Frontal cortex (tissue), 3 donors: ENCODE measurements at regions not wholly inside any gene's neighbourhood (a gene's known extent, or its start where the extent isn't known, plus 50 kb on each side); places are given as distances from the start of the nearest gene placed in this dataset.

Source experiments
- DNase-seq, 2 donors: peaks; one replicate each; pipeline ENCODE4 v3.0.0; 2012; ENCODE audit warnings: low spot score in 2 of 2
- FAIRE-seq: peaks from 2 replicates; lab custom pipeline; 2012; peaks lifted over from hg19 to GRCh38; lab: Jason Lieb, UNC
- donor health status: control.
- donor health status: control.
- donor health status: control.

GRCh38 chr2:217282531-217282930 lies 422.7 kb upstream of the TNP1 start:
- DNase-seq (no peak), FAIRE-seq (no peak)

DNA sequence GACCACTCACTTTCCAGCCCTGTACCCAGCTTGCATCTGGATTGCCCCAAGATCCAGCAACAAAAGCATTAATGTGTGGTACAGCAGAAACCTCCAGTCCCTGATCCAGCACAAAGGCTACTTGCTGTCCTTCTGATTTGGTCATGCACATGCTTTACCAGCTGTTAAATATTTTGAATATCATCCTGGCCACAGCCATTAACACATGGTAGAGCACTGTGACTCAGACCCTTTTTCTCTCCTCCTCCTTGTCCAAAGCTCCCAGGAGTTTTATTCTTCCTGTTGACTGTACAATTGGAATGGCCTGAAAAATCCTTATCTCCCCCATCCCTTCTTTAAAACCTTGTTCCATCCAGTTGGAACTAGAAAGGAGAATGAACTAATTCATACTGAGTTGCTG lies 419.7 kb upstream of the TNP1 start:
- FAIRE-seq: no peak
- no peak for DNase-seq

DNA sequence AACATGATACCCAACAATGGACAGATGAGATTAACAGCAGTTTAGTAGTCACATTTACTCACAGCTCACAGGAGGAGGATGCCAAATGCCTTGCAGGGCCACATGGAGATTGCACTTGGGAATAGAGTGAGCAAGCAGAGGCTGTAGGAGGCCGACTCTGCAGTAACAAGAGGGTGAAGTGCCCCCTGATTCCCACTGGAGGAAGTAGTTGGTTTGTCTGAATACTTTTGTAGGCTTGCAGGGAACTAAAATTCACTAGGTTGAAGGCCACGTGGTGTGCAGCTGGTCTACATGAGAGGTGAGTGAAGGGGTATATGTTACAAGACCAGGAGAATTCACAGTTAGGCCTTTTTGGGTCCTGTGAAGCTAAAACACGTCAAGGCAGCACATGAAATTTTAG lies 419.3 kb upstream of the TNP1 start:
- FAIRE-seq (no peak), DNase-seq (no peak)

- DNase-seq: peak; percentile 5 to 17
- FAIRE-seq: no peak
Measured at GRCh38 chr2:217277646-217278398, 418.0 kb upstream of the TNP1 start.

DNA sequence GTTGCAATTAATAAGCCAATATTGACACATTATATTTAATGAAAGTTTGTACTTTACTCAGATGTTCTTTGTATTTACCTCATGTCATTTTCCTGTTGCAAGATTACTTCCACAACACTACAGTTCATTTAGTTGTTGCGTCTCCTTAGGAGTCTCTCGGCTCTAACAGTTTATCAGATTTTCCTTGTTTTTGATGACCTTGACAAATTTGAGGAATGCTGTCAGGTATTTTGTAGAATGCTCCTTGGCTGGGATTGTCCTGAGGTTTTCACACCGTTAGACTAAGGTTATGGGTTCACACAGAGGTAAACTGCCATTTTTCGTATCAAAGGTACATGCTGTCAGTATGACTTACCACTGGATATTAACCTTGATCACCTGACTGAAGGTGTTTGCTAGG lies 416.6 kb upstream of the TNP1 start:
- DNase-seq (no peak), FAIRE-seq (no peak)

- FAIRE-seq: no peak
- DNase-seq: no peak
Measured at GRCh38 chr2:217275091-217275490, 415.2 kb upstream of the TNP1 start.

GRCh38 chr2:217274578-217274977 lies 414.7 kb upstream of the TNP1 start:
- DNase-seq: no peak
- no peak for FAIRE-seq

- FAIRE-seq (no peak), DNase-seq (no peak)
Measured at GRCh38 chr2:217273851-217274250, 414.0 kb upstream of the TNP1 start.

DNA sequence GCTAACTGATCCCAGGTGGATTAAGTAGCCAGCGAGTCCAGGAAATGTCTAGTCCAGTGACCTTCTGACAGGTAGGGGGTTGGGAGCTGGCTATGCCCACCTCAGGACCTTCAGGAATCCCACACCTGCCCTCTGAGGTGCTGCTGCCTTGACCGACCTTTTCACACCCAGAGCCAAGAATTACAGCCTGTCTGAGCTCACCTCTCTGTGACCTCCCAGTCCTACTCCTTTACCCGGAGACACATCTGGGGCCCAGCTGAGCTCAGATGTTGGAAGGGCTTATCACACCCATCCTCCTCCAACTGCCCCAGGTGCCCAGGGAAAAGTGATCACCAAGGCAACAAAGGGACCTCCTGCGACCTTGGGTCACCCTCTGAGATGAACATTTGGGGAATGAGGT lies 413.3 kb upstream of the TNP1 start:
- no peak for FAIRE-seq
- DNase-seq: no peak

GRCh38 chr2:217271813-217272212 lies 411.9 kb upstream of the TNP1 start:
- FAIRE-seq (no peak), DNase-seq (no peak)

DNA sequence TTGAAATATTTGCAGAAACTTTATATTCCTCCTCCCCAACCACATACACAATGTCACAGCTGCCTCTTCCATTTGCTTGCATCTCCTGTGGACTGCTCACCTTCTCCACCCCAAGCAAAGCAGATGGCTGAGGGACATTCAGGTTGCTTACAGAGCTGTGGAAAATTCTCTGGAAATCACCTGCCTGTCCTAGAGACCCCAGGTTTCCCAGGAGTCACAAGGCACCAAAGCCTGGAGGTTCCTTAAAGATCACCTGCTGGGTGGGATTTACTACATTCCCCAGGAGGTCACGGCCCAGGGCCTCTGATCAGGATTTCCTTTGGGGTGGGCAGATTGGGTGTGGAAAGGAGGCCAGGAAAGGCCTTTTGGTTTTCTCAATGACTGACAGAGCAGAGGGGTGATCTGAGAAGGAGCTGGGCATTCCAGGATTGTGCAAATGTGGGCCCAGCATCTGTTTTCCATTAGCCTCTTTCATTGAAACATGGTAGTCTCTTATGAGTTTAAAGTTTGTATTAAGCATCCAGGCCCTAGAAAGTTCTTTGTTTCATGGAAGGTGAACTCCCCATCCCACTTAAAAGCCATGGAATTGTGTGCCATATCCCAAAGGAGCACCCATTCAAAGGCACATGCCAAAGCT lies 410.7 kb upstream of the TNP1 start:
- DNase-seq (no peak), FAIRE-seq (no peak)

- DNase-seq (no peak), FAIRE-seq (no peak)
Measured at GRCh38 chr2:217269701-217270484, 410.0 kb upstream of the TNP1 start.

DNA sequence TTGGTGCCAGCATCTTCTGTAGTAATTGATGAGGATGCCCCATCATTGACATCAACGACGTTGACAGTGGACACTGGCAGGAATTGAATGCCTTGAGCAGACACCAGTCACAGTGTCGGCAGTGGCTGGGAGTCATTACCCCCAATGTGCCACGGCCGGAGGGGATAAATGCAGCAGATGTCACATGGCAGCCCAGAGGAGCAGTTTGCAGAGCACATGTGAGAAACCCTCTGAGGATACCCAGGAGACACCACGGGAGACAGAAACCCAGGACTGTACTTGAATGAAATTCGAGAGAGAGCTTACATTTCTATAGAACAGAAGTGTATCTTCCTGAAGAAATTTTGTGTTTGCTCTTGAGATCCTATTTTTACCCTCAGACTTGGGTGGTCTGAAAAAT lies 409.1 kb upstream of the TNP1 start:
- no peak for FAIRE-seq
- DNase-seq: no peak

GRCh38 chr2:217267758-217268157 lies 407.9 kb upstream of the TNP1 start:
- FAIRE-seq (no peak), DNase-seq (no peak)

GRCh38 chr2:217263756-217264155 lies 403.9 kb upstream of the TNP1 start:
- FAIRE-seq (no peak), DNase-seq (no peak)

- FAIRE-seq (no peak), DNase-seq (no peak)
Measured at GRCh38 chr2:217262911-217263310, 403.0 kb upstream of the TNP1 start.

DNA sequence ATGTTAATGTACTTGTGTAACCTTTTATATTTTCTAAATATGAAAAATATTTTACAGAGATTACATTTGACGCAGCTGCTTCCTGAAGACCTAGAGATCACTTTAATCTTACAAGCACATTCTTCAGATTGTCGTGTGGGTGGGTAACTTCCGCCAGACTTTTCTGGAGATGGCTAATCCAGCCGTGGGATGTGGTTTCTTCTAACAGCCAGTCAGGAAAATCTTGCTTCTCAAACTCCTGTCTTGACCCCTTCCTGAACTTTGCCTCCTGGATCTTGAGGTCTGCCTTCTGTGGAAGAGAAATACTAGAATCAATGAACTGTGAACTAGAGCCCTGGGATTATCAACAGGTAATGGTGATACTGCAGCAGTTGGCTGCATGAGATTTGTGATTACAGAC lies 401.6 kb upstream of the TNP1 start:
- DNase-seq (no peak), FAIRE-seq (no peak)

DNA sequence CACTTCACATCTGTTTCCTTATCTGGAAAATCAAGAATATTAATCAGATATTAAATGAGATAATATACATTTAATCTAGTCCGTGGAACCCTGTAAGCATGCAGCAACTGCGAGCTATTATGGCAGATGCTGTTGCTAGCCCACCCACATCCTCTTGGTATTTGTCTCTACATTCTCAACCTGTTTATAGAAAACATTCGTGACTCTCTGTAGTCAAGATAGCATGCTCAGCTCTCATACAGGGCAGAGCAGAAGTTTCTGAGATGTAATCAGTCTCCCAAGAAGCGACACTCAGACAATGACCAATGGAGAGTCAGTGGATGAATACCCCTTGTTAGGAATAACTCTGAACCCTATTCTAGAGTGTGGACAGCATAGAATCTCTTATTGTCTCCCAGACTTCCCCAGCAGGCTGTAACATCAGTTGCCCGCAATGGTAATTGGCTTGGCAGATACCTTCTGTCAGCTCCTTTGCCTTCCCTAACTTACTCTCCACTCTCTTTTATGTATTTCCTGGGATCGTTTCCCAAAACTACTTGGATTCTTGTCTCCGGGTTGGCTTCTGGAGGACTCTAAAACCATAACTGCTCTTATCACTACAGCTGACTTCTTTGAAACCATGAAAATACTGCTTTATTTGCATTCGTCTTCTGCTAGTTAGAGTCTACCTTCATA lies 400.7 kb upstream of the TNP1 start:
- no peak for FAIRE-seq
- DNase-seq: no peak

DNA sequence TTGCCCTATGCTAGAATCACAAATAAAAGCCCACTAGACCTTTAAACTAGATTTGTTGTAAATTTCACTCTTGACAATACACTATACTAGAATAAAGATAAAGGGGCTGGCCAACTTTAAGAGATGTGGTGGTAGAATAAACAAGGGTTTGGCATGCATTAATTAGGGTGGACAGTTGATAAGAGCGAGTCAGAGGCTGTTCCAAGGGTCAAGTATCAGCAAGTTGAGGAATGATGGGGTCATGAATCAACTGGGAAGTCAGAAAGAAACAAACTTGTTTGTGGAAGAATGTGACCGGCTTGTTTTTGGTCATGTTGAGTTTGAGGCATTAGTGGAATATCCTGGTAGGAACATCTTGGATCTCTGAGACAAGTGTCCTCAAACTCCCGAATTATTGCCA lies 398.3 kb upstream of the TNP1 start:
- no peak for DNase-seq
- FAIRE-seq: no peak

GRCh38 chr2:217256251-217256650 lies 396.4 kb upstream of the TNP1 start:
- DNase-seq: no peak
- FAIRE-seq: no peak

DNA sequence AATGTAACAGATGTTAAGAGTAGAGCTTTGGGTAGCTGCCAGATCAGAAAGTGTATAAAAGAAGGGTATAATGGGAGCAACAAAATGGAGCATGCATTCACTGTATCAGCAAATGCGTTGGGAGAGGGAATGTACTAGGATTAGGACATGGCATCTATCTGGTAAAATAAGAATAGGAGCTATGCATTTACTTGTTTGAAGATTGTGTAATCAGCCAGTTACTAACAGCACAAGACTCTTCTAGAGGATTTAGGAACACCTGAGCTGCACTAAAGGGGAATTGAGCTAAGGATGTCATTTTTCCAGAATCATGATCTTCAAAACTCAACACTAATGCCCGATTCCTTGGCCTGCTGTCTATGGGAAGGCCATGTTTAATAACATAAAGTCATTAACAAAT lies 394.2 kb upstream of the TNP1 start:
- DNase-seq (no peak), FAIRE-seq (no peak)
